B cell (primary cell): ENCODE measurements at regions not wholly inside any gene's neighbourhood (a gene's known extent, or its start where the extent isn't known, plus 50 kb on each side); places are given as distances from the start of the nearest gene placed in this dataset.

ENCODE experiments used
- ATAC-seq: fragments of 200-7000 bp; cut with Tn5 transposase; one replicate; pipeline ENCODE4 v1.10.0; 2021; ENCODE audit warnings: low read depth, mild to moderate bottlenecking, moderate number of reproducible peaks, moderate library complexity
- CTCF ChIA-PET: fragments of 350-600 bp; sonication (Branson Sonifier 250); formaldehyde crosslinking; loops from one replicate; lab custom pipeline; 2021; ENCODE audit warnings: antibody characterized with exemption, inconsistent platforms; lab: Charles Lee
- POLR2A ChIA-PET: fragments of 350-600 bp; sonication (Branson Sonifier 250); formaldehyde crosslinking; loops from one replicate; lab custom pipeline; 2021; ENCODE audit warnings: antibody characterized with exemption; lab: Charles Lee
- DNase-seq: peaks from one replicate; pipeline ENCODE4 v3.0.0; 2013
- H2AFZ ChIP-seq: 2 replicates; pipeline ENCODE4 v1.6.1; 2012; ENCODE audit warnings: mild to moderate bottlenecking, low read depth, low read length; ENCODE audit not compliant: insufficient read depth, poor library complexity, severe bottlenecking
- H3K27ac ChIP-seq, 2 donors: 1 replicate in 1 of 2; 2 replicates in 1 of 2; pipeline ENCODE4 v1.5.1; 2012 to 2013; ENCODE audit warnings: low read length in 2 of 2, mild to moderate bottlenecking in 2 of 2, moderate library complexity in 1 of 2
- H3K27me3 ChIP-seq, 4 experiments: fragments of 200-600 bp in 1 of 4; sonication (generic) in 1 of 4; replicated peaks in 1 of 4; 1 replicate in 2 of 4; 2 replicates in 2 of 4; pipeline versions ENCODE4 v1.6.1 to v1.7.0; 2013 to 2016; ENCODE audit warnings: low read length in 3 of 4, mild to moderate bottlenecking in 2 of 4, mixed read lengths in 1 of 4, moderate library complexity in 1 of 4; ENCODE audit not compliant: insufficient read depth in 4 of 4, control insufficient read depth in 3 of 4; ENCODE audit errors: control extremely low read depth in 1 of 4
- H3K36me3 ChIP-seq, 2 experiments: replicated peaks in 1 of 2; 1 replicate in 1 of 2; 2 replicates in 1 of 2; pipeline versions ENCODE4 v1.6.1 to v1.7.1; 2013; ENCODE audit warnings: low read length in 1 of 2; ENCODE audit not compliant: insufficient read depth in 2 of 2, control insufficient read depth in 1 of 2; ENCODE audit errors: control extremely low read depth in 1 of 2, extremely low read depth in 1 of 2
- H3K4me1 ChIP-seq, 2 donors: fragments of 200-600 bp in 1 of 2; sonication (generic) in 1 of 2; 1 replicate in 1 of 2; 2 replicates in 1 of 2; pipeline versions ENCODE4 v1.5.1 to v1.6.1; 2013 to 2017; ENCODE audit warnings: low read length in 2 of 2; ENCODE audit not compliant: control insufficient read depth in 2 of 2, insufficient read depth in 2 of 2
- H3K4me2 ChIP-seq: replicated peaks from 2 replicates; pipeline ENCODE3; 2012; ENCODE audit warnings: mild to moderate bottlenecking, low read depth, low read length; ENCODE audit not compliant: poor library complexity, severe bottlenecking
- H3K4me3 ChIP-seq, 5 experiments: fragments of 200-600 bp in 1 of 5; sonication (generic) in 1 of 5; 1 replicate in 3 of 5; 2 replicates in 2 of 5; pipeline versions ENCODE4 v1.5.1 to v1.7.0; 2011 to 2016; ENCODE audit warnings: low read length in 4 of 5, mild to moderate bottlenecking in 4 of 5, low read depth in 2 of 5, control low read depth in 1 of 5, moderate library complexity in 1 of 5; ENCODE audit not compliant: insufficient read depth in 1 of 5; ENCODE audit errors: control extremely low read depth in 1 of 5, extremely low read depth in 1 of 5
- H3K79me2 ChIP-seq: fragments of 200-600 bp; sonication (generic); one replicate; pipeline ENCODE4 v1.6.0; 2016; ENCODE audit warnings: low read length; ENCODE audit not compliant: control insufficient read depth, insufficient read depth
- H3K9ac ChIP-seq: fragments of 200-600 bp; sonication (generic); 2 replicates; pipeline ENCODE4 v1.6.1; 2017; ENCODE audit warnings: mild to moderate bottlenecking, low read length, moderate library complexity
- H3K9me3 ChIP-seq, 3 donors: one replicate each; pipeline versions ENCODE4 v1.6.1 to v1.7.1; 2013; ENCODE audit warnings: low read length in 2 of 3; ENCODE audit not compliant: control insufficient read depth in 2 of 3, insufficient read depth in 1 of 3; ENCODE audit errors: control extremely low read depth in 1 of 3
- H4K20me1 ChIP-seq: 2 replicates; pipeline ENCODE4 v1.6.0; 2012; ENCODE audit warnings: mild to moderate bottlenecking, low read length; ENCODE audit not compliant: insufficient read depth, control insufficient read depth, poor library complexity, severe bottlenecking
- H3K27ac Mint-ChIP-seq: one replicate; pipeline ENCODE4 v1.8.0; 2021; ENCODE audit warnings: mixed read lengths
- H3K27me3 Mint-ChIP-seq: one replicate; pipeline ENCODE4 v1.8.0; 2021; ENCODE audit warnings: mixed read lengths
- H3K4me1 Mint-ChIP-seq: one replicate; pipeline ENCODE4 v1.8.0; 2021; ENCODE audit warnings: mixed read lengths
- H3K4me3 Mint-ChIP-seq: one replicate; pipeline ENCODE4 v1.8.0; 2021; ENCODE audit warnings: mixed read lengths
- H3K9me3 Mint-ChIP-seq: one replicate; pipeline ENCODE4 v1.8.0; 2022; ENCODE audit warnings: mixed read lengths; ENCODE audit not compliant: insufficient read depth
- EZH2 ChIP-seq: IDR thresholded peaks from 2 replicates; pipeline ENCODE4 v1.6.1; 2012; ENCODE audit warnings: borderline replicate concordance, low read depth, mild to moderate bottlenecking, moderate library complexity, low read length; ENCODE audit not compliant: insufficient read depth, poor library complexity, severe bottlenecking
- WGBS: methylation state at CpG from one replicate; pipeline ENCODE4 v1.1.5; 2013; ENCODE audit warnings: missing lambda C conversion rate; ENCODE audit not compliant: insufficient coverage; 5-methylcytosine and 5-hydroxymethylcytosine counted together
- intact Hi-C: fragments of 100-400 bp; cut with micrococcal nuclease; formaldehyde crosslinking; loops from one replicate; pipeline ENCODE4 v1.10.0; 2022
- TF ChIP-seq, protein P1 (sequence below): fragments of 200-600 bp; IDR thresholded peaks from one replicate; pipeline ENCODE4 v1.8.0; 2022; ENCODE audit warnings: antibody characterized with exemption, mild to moderate bottlenecking

DNA sequence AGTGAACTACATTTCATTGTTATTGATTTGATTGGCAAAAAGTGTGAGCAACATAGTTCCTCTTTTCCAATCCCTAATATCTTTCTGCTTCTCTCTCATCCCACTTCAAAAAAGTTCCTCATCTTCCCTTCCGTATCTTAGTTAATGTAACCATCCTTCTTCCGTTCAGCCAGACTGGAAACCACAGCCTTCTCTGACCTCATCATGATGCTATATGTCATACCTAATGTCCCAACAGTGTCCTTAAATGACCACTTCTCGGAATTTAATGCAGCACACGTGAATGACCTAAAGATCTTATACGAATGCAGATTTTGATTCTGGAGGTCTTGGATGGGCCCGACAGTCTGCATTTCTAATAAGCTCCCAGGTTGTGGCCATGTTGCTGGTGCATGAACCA lies 320.3 kb upstream of the SATB1 start:
- 77% methylated on average over 6 of the region's 6 CpGs for WGBS
- intact Hi-C loops = no loop called here

DNA sequence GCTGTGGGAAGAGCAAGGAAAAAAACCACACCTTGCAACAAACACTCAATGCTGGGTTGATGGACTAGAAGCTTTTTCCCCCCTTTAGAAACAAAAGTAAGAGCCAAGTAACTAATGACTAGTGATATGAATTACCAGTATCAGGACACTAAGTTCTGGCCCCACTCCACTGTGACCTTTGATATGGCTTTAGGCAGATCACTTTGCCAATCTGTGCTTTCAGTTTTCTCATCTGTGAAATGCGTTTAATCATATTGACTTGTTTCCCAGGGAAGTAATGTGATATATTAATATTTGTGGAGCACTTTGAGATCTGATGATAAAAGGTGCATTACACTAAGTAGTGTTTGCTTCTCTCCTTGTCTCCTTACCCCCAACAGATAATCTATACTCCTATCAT lies 319.3 kb upstream of the SATB1 start:
- intact Hi-C loops = loop anchor here (5.0 kb wide), 1 partner anchor 302 kb away; no protein-coding TSS in a partner anchor
- DNase-seq (no peak), ATAC-seq (no peak)
- Histone ChIP-seq H3K9me3 (no peaks in the 10 kb centered on the region), H4K20me1 (no peaks in the 10 kb centered on the region), H3K4me2 (no peak overlapping the region), H2AFZ (no peak overlapping the region), H3K36me3 (no peaks in the 10 kb centered on the region), H3K4me3 (no peak overlapping the region), H3K4me1 (peaks cover 38 to 50% of the 10 kb centered on the region in 2 donors), H3K9ac (no peak overlapping the region), H3K79me2 (no peaks in the 10 kb centered on the region), H3K27ac (no peak overlapping the region), H3K27me3 (no peaks in the 10 kb centered on the region)
- Mint-ChIP-seq H3K27me3 (no peaks in the 10 kb centered on the region), H3K4me3 (no peak overlapping the region), H3K4me1 (peaks cover 54% of the 10 kb centered on the region), H3K27ac (no peak overlapping the region), H3K9me3 (no peaks in the 10 kb centered on the region)
- no CpG with 5 or more reads among the region's 1 CpG for WGBS
- no peak for TF ChIP-seq EZH2
- TF ChIP-seq, protein P1, sequence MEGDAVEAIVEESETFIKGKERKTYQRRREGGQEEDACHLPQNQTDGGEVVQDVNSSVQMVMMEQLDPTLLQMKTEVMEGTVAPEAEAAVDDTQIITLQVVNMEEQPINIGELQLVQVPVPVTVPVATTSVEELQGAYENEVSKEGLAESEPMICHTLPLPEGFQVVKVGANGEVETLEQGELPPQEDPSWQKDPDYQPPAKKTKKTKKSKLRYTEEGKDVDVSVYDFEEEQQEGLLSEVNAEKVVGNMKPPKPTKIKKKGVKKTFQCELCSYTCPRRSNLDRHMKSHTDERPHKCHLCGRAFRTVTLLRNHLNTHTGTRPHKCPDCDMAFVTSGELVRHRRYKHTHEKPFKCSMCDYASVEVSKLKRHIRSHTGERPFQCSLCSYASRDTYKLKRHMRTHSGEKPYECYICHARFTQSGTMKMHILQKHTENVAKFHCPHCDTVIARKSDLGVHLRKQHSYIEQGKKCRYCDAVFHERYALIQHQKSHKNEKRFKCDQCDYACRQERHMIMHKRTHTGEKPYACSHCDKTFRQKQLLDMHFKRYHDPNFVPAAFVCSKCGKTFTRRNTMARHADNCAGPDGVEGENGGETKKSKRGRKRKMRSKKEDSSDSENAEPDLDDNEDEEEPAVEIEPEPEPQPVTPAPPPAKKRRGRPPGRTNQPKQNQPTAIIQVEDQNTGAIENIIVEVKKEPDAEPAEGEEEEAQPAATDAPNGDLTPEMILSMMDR = no peak
- ChIA-PET CTCF (no interaction called here), POLR2A (no interaction called here)

More for the DNA sequence above, 320.3 kb upstream of the SATB1 start:
- no peak overlapping the region for H3K27ac ChIP-seq
- Mint-ChIP-seq H3K27ac (no peak overlapping the region), H3K4me3 (no peak overlapping the region), H3K9me3 (no peaks in the 10 kb centered on the region), H3K4me1 (peaks cover 44% of the 10 kb centered on the region), H3K27me3 (no peaks in the 10 kb centered on the region)
- no peaks in the 10 kb centered on the region for H4K20me1 ChIP-seq
- H2AFZ ChIP-seq = no peak overlapping the region
- no peak for DNase-seq
- H3K4me2 ChIP-seq = peak overlapping the region; percentile 33
- ChIA-PET CTCF (no interaction called here), POLR2A (no interaction called here)
- H3K79me2 ChIP-seq = no peaks in the 10 kb centered on the region
- no peak overlapping the region for H3K9ac ChIP-seq
- no peaks in the 10 kb centered on the region for H3K9me3 ChIP-seq
- H3K36me3 ChIP-seq = no peaks in the 10 kb centered on the region
- peaks cover 31 to 40% of the 10 kb centered on the region in 2 donors for H3K4me1 ChIP-seq
- no peak overlapping the region for H3K4me3 ChIP-seq
- no peak for ATAC-seq
- H3K27me3 ChIP-seq = no peaks in the 10 kb centered on the region
- TF ChIP-seq, protein P1 = no peak
- no peak for TF ChIP-seq EZH2
